SK-N-SH treated with all-trans-retinoic acid at 6 μM for 48 hours (cell line): ENCODE measurements at regions not wholly inside any gene's neighbourhood (a gene's known extent, or its start where the extent isn't known, plus 50 kb on each side); places are given as distances from the start of the nearest gene placed in this dataset.
"Not testable (repeated sequence)": the region's sequence is repeated elsewhere in the genome, so short reads cannot be mapped to it uniquely, and the experiment has no call there.

Experiments
- ATAC-seq: fragments of 200-7000 bp; cut with Tn5 transposase; 3 replicates; pipeline ENCODE4 v1.9.1; 2020; ENCODE audit warnings: mild to moderate bottlenecking, moderate library complexity
- BACH2 ChIP-seq: fragments of 250-450 bp; sonication (Bioruptor Pico); IDR thresholded peaks from 2 replicates; pipeline ENCODE4 v1.9.0; 2021; ENCODE audit warnings: mild to moderate bottlenecking, borderline replicate concordance
- CSDC2 ChIP-seq: fragments of 250-450 bp; sonication (Bioruptor Pico); IDR thresholded peaks from 2 replicates; pipeline ENCODE4 v1.5.0; 2020; ENCODE audit warnings: mild to moderate bottlenecking, moderate library complexity
- ESRRG ChIP-seq: fragments of 250-450 bp; sonication (Bioruptor Pico); IDR thresholded peaks from 2 replicates; pipeline ENCODE4 v1.6.1; 2021; ENCODE audit warnings: mild to moderate bottlenecking
- GLIS3 ChIP-seq: fragments of 250-450 bp; sonication (Bioruptor Pico); IDR thresholded peaks from 2 replicates; pipeline ENCODE4 v1.5.0; 2020; ENCODE audit warnings: mild to moderate bottlenecking, moderate library complexity
- ISL1 ChIP-seq: fragments of 250-450 bp; sonication (Bioruptor Pico); IDR thresholded peaks from 2 replicates; pipeline ENCODE4 v2.1.2; 2022; ENCODE audit warnings: mild to moderate bottlenecking, moderate library complexity
- OSR1 ChIP-seq: fragments of 250-450 bp; sonication (Bioruptor Pico); IDR thresholded peaks from 2 replicates; pipeline ENCODE4 v1.8.0; 2022; ENCODE audit warnings: moderate library complexity, mild to moderate bottlenecking, inconsistent platforms
- PPARA ChIP-seq: fragments of 250-450 bp; sonication (Bioruptor Pico); IDR thresholded peaks from 2 replicates; pipeline ENCODE4 v1.5.0; 2020; ENCODE audit warnings: mild to moderate bottlenecking, borderline replicate concordance
- RARB ChIP-seq: fragments of 250-450 bp; sonication (Bioruptor Pico); IDR thresholded peaks from 2 replicates; pipeline ENCODE4 v1.8.0; 2021; ENCODE audit warnings: mild to moderate bottlenecking, moderate library complexity
- SNAI2 ChIP-seq: fragments of 250-450 bp; sonication (Bioruptor Pico); IDR thresholded peaks from 2 replicates; pipeline ENCODE4 v1.5.0; 2020; ENCODE audit warnings: mild to moderate bottlenecking, moderate library complexity
- TCF4 ChIP-seq: fragments of 250-450 bp; sonication (Bioruptor Pico); IDR thresholded peaks from 2 replicates; pipeline ENCODE4 v1.8.0; 2021; ENCODE audit warnings: mild to moderate bottlenecking, moderate library complexity, borderline replicate concordance
- TOX ChIP-seq: fragments of 250-450 bp; sonication (Bioruptor Pico); IDR thresholded peaks from 2 replicates; pipeline ENCODE4 v1.8.0; 2021; ENCODE audit warnings: mild to moderate bottlenecking, moderate library complexity, borderline replicate concordance
- ZC3H10 ChIP-seq: fragments of 250-450 bp; sonication (Bioruptor Pico); IDR thresholded peaks from 2 replicates; pipeline ENCODE4 v1.5.1; 2021; ENCODE audit warnings: mild to moderate bottlenecking, moderate library complexity
- ZNF565 ChIP-seq: fragments of 450-650 bp; formaldehyde crosslinking; conservative IDR thresholded peaks from 2 replicates; pipeline ENCODE4 v1.5.0; 2020; ENCODE audit warnings: low read depth, mild to moderate bottlenecking, moderate library complexity
- ZNF70 ChIP-seq: fragments of 450-650 bp; formaldehyde crosslinking; IDR thresholded peaks from 2 replicates; pipeline ENCODE4 v1.5.0; 2020; ENCODE audit warnings: mild to moderate bottlenecking, moderate library complexity
- ZNF8 ChIP-seq: fragments of 450-650 bp; formaldehyde crosslinking; IDR thresholded peaks from 2 replicates; pipeline ENCODE4 v1.5.0; 2020; ENCODE audit warnings: mild to moderate bottlenecking, moderate library complexity
- TF ChIP-seq, protein P1 (sequence below): fragments of 250-450 bp; sonication (Bioruptor Pico); IDR thresholded peaks from 2 replicates; pipeline ENCODE4 v1.8.0; 2020; ENCODE audit warnings: mild to moderate bottlenecking, moderate library complexity, borderline replicate concordance
- TF ChIP-seq, protein P2 (sequence below): fragments of 250-450 bp; sonication (Bioruptor Pico); IDR thresholded peaks from 2 replicates; pipeline ENCODE4 v1.5.1; 2021; ENCODE audit warnings: mild to moderate bottlenecking, moderate library complexity
- TF ChIP-seq, protein P3 (sequence below): fragments of 250-450 bp; sonication (Bioruptor Pico); IDR thresholded peaks from 2 replicates; pipeline ENCODE4 v1.5.1; 2020; ENCODE audit warnings: low read depth, mild to moderate bottlenecking, moderate library complexity
- TF ChIP-seq, protein P4 (sequence below): fragments of 250-450 bp; sonication (Bioruptor Pico); IDR thresholded peaks from 2 replicates; pipeline ENCODE4 v1.8.0; 2021; ENCODE audit warnings: low read depth, mild to moderate bottlenecking, moderate library complexity, borderline replicate concordance
- TF ChIP-seq, protein P5 (sequence below): fragments of 250-450 bp; sonication (Bioruptor Pico); IDR thresholded peaks from 2 replicates; pipeline ENCODE4 v1.5.0; 2020; ENCODE audit warnings: mild to moderate bottlenecking, moderate library complexity

DNA sequence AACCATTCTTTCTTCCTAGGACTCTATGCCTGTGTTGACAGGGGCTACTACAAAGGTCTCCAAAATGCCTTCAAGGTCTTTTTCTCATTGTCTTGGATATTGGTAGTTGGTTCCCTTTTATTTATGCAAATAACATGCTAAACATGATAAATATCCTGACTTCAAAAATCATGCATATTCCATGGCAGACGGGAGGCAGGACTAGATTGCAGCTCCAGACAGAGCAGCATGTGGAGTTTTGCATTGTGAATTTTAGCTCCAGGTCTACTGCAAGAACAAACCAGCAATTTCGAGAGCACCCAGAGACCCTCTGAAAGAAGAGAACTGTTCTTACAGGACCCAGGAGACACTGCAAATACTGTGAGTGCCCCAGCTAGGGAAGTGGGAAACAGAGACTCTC, 254.9 kb downstream of the RCHY1 start:
- no peak for TF ChIP-seq OSR1 (CRISPR knock-in tag)
- no peak for TF ChIP-seq GLIS3 (CRISPR knock-in tag)
- TF ChIP-seq, protein P1, sequence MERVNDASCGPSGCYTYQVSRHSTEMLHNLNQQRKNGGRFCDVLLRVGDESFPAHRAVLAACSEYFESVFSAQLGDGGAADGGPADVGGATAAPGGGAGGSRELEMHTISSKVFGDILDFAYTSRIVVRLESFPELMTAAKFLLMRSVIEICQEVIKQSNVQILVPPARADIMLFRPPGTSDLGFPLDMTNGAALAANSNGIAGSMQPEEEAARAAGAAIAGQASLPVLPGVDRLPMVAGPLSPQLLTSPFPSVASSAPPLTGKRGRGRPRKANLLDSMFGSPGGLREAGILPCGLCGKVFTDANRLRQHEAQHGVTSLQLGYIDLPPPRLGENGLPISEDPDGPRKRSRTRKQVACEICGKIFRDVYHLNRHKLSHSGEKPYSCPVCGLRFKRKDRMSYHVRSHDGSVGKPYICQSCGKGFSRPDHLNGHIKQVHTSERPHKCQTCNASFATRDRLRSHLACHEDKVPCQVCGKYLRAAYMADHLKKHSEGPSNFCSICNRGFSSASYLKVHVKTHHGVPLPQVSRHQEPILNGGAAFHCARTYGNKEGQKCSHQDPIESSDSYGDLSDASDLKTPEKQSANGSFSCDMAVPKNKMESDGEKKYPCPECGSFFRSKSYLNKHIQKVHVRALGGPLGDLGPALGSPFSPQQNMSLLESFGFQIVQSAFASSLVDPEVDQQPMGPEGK, result no peak
- no peak for TF ChIP-seq ISL1 (CRISPR knock-in tag)
- TF ChIP-seq CSDC2 (CRISPR knock-in tag), result no peak
- no peak for ATAC-seq

DNA sequence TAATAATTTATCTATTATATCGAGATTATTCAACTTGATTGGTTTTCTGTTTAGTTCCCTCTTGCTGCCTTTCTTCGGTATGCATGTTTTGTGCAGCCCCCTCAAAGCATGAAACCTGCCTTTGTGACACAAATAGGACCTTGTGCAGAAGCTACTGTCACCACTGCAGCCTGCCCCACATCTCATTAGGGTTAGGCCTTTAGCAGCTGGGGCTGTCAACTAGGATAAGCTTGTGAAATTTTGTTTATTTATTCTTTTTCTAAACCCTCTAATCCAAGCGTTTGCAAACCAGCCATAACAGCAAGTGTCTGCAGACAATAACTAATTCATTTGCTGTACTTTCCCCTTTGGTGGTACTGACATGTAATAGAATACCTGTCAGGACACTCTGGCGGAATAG, 258.9 kb downstream of the RCHY1 start:
- TF ChIP-seq TOX (CRISPR knock-in tag), result no peak
- TF ChIP-seq CSDC2 (CRISPR knock-in tag), result no peak
- no peak for TF ChIP-seq ZC3H10 (CRISPR knock-in tag)
- no peak for TF ChIP-seq ISL1 (CRISPR knock-in tag)
- TF ChIP-seq GLIS3 (CRISPR knock-in tag), result no peak
- TF ChIP-seq, protein P1, result no peak
- TF ChIP-seq ESRRG, result no peak
- TF ChIP-seq OSR1 (CRISPR knock-in tag), result no peak
- TF ChIP-seq BACH2, result no peak
- TF ChIP-seq, protein P2, sequence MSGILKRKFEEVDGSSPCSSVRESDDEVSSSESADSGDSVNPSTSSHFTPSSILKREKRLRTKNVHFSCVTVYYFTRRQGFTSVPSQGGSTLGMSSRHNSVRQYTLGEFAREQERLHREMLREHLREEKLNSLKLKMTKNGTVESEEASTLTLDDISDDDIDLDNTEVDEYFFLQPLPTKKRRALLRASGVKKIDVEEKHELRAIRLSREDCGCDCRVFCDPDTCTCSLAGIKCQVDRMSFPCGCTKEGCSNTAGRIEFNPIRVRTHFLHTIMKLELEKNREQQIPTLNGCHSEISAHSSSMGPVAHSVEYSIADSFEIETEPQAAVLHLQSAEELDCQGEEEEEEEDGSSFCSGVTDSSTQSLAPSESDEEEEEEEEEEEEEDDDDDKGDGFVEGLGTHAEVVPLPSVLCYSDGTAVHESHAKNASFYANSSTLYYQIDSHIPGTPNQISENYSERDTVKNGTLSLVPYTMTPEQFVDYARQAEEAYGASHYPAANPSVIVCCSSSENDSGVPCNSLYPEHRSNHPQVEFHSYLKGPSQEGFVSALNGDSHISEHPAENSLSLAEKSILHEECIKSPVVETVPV (CRISPR knock-in tag), result no peak
- TF ChIP-seq, all 23 proteins: peak for 0

DNA sequence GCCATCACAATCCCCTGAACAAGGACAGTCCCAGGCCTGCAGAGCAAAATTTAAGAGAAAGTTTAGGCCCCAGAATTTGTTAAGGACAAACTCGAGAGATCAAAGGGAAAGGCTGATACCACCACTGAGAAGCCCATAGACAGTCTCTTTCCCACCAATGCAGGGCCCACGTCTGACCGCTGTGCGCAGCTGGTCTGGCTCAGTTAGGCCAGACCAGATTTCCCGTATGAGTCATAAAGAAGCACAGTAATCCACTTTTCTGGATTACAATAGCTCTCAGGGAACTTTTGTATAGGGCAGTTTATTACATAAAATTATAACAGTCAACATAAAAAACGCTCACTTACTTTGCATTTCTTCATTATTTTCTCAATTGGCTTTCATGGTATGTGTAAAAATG, 259.5 kb downstream of the RCHY1 start:
- TF ChIP-seq PPARA (CRISPR knock-in tag) (no peak), CSDC2 (CRISPR knock-in tag) (no peak), ZNF8 (CRISPR knock-in tag) (no peak), SNAI2 (no peak), BACH2 (no peak)
- TF ChIP-seq, protein P3, sequence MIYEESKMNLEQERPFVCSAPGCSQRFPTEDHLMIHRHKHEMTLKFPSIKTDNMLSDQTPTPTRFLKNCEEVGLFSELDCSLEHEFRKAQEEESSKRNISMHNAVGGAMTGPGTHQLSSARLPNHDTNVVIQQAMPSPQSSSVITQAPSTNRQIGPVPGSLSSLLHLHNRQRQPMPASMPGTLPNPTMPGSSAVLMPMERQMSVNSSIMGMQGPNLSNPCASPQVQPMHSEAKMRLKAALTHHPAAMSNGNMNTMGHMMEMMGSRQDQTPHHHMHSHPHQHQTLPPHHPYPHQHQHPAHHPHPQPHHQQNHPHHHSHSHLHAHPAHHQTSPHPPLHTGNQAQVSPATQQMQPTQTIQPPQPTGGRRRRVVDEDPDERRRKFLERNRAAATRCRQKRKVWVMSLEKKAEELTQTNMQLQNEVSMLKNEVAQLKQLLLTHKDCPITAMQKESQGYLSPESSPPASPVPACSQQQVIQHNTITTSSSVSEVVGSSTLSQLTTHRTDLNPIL (CRISPR knock-in tag), result no peak
- TF ChIP-seq, protein P4, sequence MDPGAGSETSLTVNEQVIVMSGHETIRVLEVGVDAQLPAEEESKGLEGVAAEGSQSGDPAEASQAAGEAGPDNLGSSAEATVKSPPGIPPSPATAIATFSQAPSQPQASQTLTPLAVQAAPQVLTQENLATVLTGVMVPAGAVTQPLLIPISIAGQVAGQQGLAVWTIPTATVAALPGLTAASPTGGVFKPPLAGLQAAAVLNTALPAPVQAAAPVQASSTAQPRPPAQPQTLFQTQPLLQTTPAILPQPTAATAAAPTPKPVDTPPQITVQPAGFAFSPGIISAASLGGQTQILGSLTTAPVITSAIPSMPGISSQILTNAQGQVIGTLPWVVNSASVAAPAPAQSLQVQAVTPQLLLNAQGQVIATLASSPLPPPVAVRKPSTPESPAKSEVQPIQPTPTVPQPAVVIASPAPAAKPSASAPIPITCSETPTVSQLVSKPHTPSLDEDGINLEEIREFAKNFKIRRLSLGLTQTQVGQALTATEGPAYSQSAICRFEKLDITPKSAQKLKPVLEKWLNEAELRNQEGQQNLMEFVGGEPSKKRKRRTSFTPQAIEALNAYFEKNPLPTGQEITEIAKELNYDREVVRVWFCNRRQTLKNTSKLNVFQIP (CRISPR knock-in tag), result no peak
- TF ChIP-seq, all 23 proteins: peak for 0
- ATAC-seq, result no peak

More for the DNA sequence above, 258.9 kb downstream of the RCHY1 start:
- no peak for ATAC-seq

DNA sequence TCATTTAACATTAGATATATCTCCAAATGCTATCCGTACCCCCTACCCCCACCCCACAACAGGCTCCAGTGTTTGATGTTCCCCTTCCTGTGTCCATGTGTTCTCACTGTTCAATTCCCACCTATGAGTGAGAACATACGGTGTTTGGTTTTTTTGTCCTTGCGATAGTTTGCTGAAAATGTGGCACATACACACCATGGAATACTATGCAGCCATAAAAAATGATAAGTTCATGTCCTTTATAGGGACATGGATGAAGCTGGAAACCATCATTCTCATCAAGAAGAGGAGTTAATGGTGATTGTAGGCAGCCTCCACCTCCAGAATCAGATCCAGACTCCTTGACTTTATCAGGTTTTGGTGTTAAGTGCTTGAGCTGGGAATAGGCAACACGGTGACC, 261.1 kb downstream of the RCHY1 start:
- not testable (repeated sequence) for ATAC-seq

DNA sequence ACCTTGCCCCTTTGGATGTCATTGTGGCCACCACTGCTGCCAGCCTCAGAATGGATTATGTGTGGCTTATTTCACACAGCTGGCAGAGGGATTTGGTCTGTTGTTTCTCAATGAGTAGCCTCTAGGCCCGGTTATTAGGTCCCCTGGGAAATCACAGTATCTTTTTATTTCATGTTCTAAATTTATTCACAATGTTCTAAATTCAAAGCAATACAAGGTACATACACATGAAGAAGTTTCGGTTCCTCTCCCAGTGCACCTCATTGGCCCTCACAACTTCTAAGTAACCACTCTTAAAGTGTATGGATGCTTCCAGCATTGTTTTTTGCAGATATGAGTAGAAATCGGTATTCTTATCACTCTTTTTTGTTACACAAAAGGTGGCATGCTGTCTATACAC, 262.7 kb downstream of the RCHY1 start:
- no peak for ATAC-seq
- no peak for TF ChIP-seq RARB (CRISPR knock-in tag)
- TF ChIP-seq ZC3H10 (CRISPR knock-in tag), result no peak
- TF ChIP-seq, protein P5, sequence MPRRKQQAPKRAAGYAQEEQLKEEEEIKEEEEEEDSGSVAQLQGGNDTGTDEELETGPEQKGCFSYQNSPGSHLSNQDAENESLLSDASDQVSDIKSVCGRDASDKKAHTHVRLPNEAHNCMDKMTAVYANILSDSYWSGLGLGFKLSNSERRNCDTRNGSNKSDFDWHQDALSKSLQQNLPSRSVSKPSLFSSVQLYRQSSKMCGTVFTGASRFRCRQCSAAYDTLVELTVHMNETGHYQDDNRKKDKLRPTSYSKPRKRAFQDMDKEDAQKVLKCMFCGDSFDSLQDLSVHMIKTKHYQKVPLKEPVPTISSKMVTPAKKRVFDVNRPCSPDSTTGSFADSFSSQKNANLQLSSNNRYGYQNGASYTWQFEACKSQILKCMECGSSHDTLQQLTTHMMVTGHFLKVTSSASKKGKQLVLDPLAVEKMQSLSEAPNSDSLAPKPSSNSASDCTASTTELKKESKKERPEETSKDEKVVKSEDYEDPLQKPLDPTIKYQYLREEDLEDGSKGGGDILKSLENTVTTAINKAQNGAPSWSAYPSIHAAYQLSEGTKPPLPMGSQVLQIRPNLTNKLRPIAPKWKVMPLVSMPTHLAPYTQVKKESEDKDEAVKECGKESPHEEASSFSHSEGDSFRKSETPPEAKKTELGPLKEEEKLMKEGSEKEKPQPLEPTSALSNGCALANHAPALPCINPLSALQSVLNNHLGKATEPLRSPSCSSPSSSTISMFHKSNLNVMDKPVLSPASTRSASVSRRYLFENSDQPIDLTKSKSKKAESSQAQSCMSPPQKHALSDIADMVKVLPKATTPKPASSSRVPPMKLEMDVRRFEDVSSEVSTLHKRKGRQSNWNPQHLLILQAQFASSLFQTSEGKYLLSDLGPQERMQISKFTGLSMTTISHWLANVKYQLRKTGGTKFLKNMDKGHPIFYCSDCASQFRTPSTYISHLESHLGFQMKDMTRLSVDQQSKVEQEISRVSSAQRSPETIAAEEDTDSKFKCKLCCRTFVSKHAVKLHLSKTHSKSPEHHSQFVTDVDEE (CRISPR knock-in tag), result no peak
- TF ChIP-seq ZNF8 (CRISPR knock-in tag), result no peak
- TF ChIP-seq, protein P2 (CRISPR knock-in tag), result no peak
- no peak for TF ChIP-seq PPARA (CRISPR knock-in tag)
- no peak for TF ChIP-seq TCF4 (CRISPR knock-in tag)
- no peak for TF ChIP-seq ISL1 (CRISPR knock-in tag)
- no peak for TF ChIP-seq ZNF70 (CRISPR knock-in tag)
- TF ChIP-seq CSDC2 (CRISPR knock-in tag), result no peak
- no peak for TF ChIP-seq OSR1 (CRISPR knock-in tag)
- no peak for TF ChIP-seq BACH2
- no peak for TF ChIP-seq TOX (CRISPR knock-in tag)
- no peak for TF ChIP-seq ZNF565 (CRISPR knock-in tag)
- TF ChIP-seq, protein P3 (CRISPR knock-in tag), result no peak
